AG09309 (cell line): ENCODE measurements at regions not wholly inside any gene's neighbourhood (a gene's known extent, or its start where the extent isn't known, plus 50 kb on each side); places are given as distances from the start of the nearest gene placed in this dataset.

ENCODE experiments used
- DNase-seq: peaks from one replicate; pipeline ENCODE4 v3.0.0-alpha.2; 2010; ENCODE audit warnings: low read depth
- H3K4me3 ChIP-seq: 2 replicates; pipeline ENCODE4 v1.5.1; 2011; ENCODE audit warnings: mild to moderate bottlenecking, low read depth, low read length, moderate library complexity; ENCODE audit not compliant: control insufficient read depth
- CTCF ChIP-seq: IDR thresholded peaks from 2 replicates; pipeline ENCODE4 v1.5.1; 2011; ENCODE audit warnings: mild to moderate bottlenecking, low read depth, low read length, inconsistent platforms; ENCODE audit not compliant: insufficient read depth, control insufficient read depth; ENCODE audit errors: missing control alignments

- no peak overlapping the region for H3K4me3 ChIP-seq
- no peak for TF ChIP-seq CTCF
- no peak for DNase-seq
Measured at GRCh38 chr2:8019934-8020333, 661.9 kb upstream of the ID2 start.

- H3K4me3 ChIP-seq: no peak overlapping the region
- no peak for DNase-seq
- TF ChIP-seq CTCF: no peak
Measured at GRCh38 chr2:8021921-8022320, 659.9 kb upstream of the ID2 start.

- no peak for DNase-seq
- no peak for TF ChIP-seq CTCF
- H3K4me3 ChIP-seq: no peak overlapping the region
Measured at GRCh38 chr2:8022908-8023640, 658.8 kb upstream of the ID2 start.

- DNase-seq: no peak
- H3K4me3 ChIP-seq: no peak overlapping the region
- no peak for TF ChIP-seq CTCF
Measured at GRCh38 chr2:8024506-8024905, 657.4 kb upstream of the ID2 start.

GRCh38 chr2:8026381-8026780 lies 655.5 kb upstream of the ID2 start:
- TF ChIP-seq CTCF: no peak
- DNase-seq: no peak
- H3K4me3 ChIP-seq: no peak overlapping the region

GRCh38 chr2:8027387-8027786 lies 654.5 kb upstream of the ID2 start:
- no peak overlapping the region for H3K4me3 ChIP-seq
- no peak for TF ChIP-seq CTCF
- no peak for DNase-seq
